IPS DF 19.7 (cell line): ENCODE measurements at regions not wholly inside any gene's neighbourhood (a gene's known extent, or its start where the extent isn't known, plus 50 kb on each side); places are given as distances from the start of the nearest gene placed in this dataset.

Experiments used
- DNase-seq: peaks from one replicate; pipeline ENCODE4 v3.0.0-alpha.2; 2013; ENCODE audit warnings: low read depth, low spot score

DNA sequence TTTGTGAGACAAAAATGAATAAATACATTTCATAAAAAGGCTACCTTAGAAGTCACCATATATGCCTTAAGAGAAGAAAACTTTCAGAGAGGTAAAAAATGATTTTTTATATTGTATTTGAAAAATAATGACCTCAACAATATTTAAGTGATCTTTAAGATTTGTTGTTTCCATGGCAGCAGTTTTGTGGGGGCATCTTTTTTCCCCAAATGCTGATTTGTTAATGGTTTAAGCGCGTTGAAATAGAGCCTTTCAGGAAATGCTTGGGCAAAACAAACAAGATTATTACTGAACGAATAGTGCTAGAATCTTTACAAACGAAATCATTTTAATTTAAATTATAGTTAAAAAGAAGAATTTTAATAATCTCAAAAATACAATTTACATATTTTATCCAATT lies 103.1 kb upstream of the MYO16 start:
- DNase-seq, result no peak

DNA sequence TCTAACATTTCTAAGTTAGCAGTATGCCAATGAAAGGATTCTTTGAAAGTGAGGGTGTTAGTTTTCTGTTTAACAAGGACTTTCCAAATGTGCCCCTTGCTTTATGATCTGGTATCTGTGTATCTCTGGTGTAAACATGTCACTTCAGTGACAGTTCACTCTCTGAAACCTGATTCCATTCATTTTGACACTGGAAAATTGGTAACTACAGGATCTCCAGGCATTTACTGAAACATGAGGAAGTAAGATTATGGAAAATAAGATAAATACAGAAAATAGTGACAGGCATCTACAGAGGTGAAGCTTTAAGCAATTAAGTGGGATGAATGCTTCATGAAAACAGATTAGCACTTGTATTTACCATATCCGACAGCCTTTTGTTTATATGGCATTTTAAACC lies 101.6 kb upstream of the MYO16 start:
- DNase-seq, result no peak

DNA sequence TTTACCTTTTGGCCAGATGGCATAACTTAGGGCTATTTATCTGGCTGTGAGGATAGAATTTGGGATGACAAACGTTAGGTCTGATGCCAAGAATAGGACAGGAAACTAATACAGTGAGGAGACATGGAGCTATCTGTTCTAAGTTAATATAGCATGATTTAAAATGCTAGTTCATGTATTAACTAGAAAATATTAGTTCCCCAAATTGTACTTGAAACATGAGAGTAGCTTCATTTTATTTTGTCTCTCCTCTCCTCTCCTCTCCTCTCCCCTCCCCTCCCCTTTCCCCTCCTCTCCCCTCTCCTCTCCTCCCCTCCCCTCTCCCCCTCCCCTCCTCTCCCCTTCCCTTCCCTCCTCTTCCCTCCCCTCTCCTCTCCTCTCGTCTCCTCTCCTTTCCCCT lies 101.1 kb upstream of the MYO16 start:
- DNase-seq, result no peak

DNA sequence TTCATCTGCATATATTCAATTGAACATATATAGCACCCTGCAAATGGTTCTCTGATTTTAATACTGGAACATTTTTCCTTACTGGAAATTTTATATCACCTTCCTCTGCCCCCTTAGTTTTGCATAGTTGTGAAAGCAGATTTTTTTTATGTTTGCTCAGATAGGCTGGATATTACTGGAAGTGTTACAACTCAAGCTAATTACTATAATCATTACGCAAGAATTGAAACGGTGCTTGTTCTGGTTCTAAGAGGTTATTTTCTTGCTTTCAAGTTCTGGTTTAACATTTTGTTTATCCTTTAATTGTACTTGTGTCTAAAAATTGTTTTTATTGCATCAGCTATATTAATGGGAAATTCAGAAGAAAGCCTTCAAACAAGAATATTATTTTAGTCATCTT lies 95.6 kb upstream of the MYO16 start:
- DNase-seq, result no peak

DNA sequence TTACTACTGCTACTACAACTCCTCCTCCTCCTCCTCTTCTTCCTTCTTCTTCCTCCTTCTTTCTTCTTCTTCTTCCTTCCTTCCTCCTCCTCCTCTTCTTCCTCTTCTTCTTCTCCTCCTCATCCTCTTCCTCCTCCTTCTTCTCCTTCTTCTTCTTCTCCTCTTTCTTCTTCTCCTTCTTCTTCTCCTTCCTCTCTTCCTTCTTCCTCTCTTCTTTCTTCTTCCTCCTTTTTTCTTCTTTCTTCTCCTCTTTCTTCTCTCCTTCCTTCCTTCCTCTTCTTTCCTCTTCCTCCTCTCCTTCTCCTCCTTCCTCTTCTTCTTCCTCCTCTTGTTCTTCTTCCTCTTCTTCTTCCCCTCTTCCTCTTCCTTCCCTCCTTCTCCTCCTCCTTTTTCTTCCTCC lies 94.7 kb upstream of the MYO16 start:
- no peak for DNase-seq

DNA sequence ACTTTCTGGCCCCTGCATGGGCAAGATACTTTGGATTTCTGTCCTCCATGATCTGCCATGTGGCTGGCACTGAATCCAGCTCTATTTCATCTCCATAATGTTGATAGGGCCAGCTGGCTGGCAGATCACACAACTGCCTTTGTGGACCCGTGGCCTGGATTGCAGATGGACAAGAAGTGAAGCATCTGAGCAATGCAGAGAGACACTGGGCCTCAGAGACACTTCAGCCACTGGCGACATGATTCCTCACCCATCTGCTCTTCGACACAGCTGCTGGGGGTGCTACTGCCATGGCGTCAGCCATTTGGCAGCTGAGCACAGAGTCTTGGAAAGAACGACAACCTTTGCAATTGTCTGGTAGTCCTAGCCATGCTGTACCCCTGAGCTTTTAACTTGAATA lies 79.5 kb upstream of the MYO16 start:
- DNase-seq, result no peak

DNA sequence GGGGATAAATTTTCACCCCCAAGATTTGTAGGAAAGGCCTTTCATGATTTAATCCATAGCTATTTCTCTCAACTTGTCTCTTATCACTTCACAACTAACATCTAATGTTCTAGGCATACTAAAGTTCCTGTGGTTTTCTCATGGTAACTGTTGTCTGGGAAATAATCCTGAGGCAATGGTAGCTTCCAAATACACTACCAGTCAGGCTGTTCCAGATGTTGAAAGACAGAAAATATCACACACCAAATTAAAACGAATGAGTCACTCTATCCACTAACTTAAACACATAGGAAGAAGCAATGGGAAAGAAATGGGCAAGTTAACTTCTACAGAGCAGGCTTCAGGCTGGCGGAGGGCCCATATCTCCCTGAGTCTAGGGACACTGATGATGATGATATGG lies 77.7 kb upstream of the MYO16 start:
- DNase-seq, result no peak

DNA sequence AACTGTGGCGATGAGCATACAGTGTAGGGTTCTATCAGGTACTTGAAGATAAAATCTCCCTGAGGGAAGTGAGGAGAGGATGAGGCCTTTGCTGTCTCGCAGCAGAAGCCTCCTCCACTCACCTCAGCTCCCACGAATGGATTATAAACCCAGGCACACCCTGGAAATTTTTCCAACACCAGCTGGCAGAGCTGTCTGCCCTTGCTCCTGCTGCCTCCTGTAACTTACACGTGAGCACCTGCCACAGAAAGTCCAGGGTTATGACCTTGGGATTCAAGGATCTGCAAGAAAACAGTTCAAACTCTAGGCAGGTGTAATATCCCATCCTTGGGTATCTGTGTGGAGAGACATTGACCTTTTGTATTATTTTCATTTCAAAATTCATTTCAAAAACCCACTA lies 70.9 kb upstream of the MYO16 start:
- no peak for DNase-seq

DNA sequence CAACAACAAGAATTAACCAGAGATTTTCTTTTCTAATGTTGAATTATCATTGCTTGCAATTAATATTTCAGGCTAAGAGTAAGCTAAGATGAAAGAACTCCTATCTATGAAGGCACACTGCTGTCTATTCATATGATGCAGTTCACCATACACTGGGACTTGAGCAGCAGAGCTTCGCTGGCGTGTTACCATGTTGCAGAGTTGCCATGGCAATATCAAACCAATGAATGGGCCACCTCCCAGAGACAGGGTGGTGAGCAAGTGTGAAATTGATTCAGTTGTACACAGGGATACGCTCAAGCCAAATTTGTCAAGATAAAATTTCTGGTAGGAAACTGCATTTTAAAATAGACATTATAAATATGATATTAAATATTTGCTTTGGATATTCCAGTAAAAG lies 69.3 kb upstream of the MYO16 start:
- DNase-seq, result no peak

DNA sequence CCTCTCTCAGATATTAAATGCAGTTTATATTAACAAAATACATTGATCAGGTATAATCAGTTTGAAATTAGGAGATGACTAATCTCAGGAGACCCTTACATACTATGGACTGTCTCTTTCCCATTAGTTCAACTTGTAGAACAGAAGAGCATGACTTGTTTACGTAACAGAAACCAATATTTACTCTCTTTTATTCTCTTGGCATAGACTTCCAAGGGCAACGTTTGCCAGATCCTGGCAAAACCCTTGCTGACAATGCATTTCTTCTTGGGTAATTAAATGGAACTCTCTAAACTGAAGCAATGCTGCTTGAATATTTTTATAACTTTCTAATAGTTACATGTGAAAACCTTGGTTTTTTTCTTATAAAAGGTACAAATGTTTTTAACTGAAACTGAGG lies 68.3 kb upstream of the MYO16 start:
- DNase-seq, result no peak

DNA sequence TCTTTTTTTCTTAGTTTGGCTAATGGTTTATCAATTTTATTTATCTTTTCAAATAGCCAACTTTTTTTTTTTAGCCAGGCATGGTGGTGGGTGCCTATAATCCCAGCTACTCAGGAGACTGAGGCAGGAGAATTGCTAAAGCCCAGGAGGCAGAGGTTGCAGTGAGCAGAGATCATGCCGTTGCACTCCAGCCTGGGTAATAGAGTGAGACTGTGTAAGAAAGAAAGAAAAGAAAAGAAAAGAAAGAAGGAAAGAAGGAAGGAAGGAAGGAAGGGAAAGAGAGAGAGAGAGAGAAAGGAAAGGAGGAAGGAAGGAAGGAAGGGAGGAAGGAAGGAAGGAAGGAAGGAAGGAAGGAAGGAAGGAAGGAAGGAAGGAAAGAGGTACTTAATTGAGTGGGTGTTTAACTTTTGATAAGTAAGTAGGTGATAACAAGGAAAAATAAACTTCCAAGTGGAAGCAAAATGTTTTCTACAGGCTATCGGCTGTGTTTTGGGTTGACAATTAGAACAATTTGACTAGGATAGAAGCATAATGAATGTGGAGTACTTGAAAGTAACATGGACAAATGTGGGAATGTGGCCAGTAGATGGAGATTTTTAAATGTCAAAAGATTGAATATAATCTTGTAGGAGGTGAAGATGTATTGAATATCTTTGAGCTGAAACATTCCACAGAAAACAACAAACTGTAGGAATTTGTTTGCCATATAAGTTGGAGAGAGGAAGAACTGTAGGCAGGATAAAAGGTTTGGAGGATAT lies 62.8 kb upstream of the MYO16 start:
- no peak for DNase-seq

DNA sequence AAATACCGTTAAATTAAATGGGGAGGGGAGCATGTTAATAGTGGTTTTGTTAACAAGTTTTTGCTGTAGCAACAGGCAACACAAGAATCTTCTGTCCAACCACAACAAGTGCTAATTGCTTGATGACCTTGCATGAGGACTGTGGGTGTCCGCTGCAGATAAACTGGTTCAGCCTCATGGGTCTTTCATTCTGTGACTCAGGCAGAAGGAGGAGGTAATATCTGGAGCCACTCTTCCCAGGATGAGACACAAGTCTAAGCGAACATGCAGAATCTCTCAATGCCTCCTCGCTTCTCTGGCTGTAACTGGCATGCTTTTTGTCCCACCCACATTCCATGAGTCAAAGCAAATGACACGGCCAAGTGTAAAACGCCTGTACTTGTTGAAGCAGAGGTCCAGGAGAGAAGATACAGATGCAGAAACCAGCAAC lies 56.6 kb upstream of the MYO16 start:
- no peak for DNase-seq

DNA sequence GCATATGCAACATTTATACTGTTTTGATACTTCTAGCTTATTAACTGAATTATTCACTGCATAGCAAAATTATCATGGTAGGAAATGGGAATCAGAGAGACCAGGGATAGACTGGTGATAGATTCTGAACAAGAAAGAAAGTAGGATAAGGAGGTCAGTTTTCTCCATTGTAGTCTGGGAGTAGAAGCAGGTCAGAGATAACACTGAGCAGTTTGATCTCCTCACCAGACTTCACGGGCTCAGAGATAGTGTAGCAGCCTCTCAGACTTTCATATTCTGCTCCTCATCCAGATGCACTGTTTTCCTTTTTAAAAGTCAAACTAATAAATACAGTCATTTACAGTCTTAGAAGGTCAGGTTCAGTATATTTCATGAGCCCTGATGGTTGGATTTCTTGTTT lies 56.0 kb upstream of the MYO16 start:
- DNase-seq, result no peak

DNA sequence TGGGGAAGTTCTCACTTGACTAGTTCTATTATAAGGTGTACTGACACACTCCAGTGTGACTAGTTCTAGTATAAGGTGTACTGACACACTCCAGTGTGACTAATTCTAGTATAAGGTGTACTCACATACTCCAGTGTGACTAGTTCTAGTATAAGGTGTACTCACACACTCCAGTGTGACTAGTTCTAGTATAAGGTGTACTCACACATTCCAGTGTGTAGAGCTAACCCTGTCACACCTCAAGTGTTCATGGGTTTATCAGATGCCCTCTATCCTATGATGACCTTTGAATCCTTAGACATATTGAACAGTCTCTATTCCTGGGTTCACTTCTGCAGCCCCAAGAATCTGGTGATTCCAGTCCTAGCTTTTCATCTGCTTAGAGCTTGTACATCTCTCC lies 54.6 kb upstream of the MYO16 start:
- DNase-seq, result no peak

DNA sequence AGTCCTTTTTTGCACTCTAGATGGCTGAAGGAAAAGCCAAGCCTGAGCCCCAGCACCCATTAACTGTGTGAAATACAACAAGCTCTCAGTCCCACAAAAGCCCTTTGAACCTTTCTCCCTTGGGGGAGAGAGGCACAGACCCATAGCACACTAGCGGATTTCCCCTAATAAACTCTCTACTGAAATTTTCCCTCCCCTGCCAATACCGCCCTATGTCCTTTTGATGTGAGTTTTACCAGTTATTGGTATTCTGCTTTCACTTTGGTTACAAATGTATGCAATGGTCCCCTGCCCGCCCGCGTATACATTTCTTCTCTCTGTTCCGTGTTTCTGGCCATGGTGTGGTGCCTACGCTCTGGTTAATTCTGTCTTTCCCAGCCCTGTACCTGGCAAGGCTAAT lies 54.0 kb upstream of the MYO16 start:
- no peak for DNase-seq
